ENCODE measurements at regions not wholly inside any gene's neighbourhood (a gene's known extent, or its start where the extent isn't known, plus 50 kb on each side); places are given as distances from the start of the nearest gene placed in this dataset.

DNA sequence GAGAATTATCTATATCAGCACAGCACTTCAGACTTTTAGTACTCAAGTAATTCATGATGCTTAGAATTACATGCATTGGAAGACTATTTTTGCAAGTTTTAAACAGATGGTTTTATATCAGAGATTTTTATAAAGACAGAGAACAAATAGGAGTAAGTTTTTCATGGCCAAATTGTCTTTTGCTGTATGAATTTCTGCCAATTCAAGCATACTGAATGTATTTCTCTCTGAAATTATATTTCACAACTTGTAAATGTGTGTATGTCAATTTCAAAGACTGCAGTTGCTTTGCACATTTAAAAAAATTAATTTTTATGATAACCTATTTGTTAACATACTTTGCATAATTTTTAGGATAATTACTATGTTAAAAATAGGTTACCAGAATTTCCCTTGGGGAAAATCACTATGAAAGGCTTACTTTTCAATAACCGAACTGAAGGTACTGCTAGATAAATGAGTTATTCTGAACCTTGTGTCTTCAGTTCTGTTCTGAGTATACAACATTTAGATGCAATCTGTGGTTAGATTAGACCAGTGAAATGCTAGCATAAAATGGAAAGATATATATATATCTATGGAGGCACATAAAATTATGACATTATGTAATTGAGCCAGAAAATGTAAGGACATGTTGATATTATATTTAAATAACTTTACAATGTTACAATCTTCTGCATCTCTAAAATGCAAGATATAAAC is 1344.2 kb upstream of the PABPC4L start (continued):
- TF ChIP-seq HMGXB4 (CRISPR knock-in tag; IDR thresholded peaks at IDR 0.05; ENCODE audit: borderline replicate concordance) (no peak), MAX (IDR thresholded peaks at IDR 0.05) (no peak)

- Histone ChIP-seq H3K4me1 (no peaks in the 10 kb centered on the region), H3K4me2 (no peak overlapping the region), H3K9me3 (no peaks in the 10 kb centered on the region), H3K27ac (no peak overlapping the region), H3K4me3 (no peak overlapping the region)
- CTCF ChIA-PET: interaction anchor here (0.6 kb wide), 1 partner anchor 152 kb away, joined by 3 read pairs; no protein-coding TSS in a partner anchor
- POLR2A ChIA-PET: no interaction called here
- TF ChIP-seq KDM1A (IDR thresholded peaks at IDR 0.05; ENCODE audit: low read depth) (no peak), NPAS2 (CRISPR knock-in tag; IDR thresholded peaks at IDR 0.05; ENCODE audit: borderline replicate concordance) (no peak), NR3C1 (IDR thresholded peaks at IDR 0.05) (no peak), ZFP36 (IDR thresholded peaks at IDR 0.05; ENCODE audit: borderline replicate concordance, partially characterized antibody) (no peak), SREBF2 (IDR thresholded peaks at IDR 0.05) (no peak), CHD2 (IDR thresholded peaks at IDR 0.05; ENCODE audit: low read length, partially characterized antibody) (no peak), HMGXB4 (CRISPR knock-in tag; IDR thresholded peaks at IDR 0.05; ENCODE audit: borderline replicate concordance) (no peak), POLR2AphosphoS2 (conservative IDR thresholded peaks at IDR 0.05; ENCODE audit: low read length) (no peak), SMC3 (IDR thresholded peaks at IDR 0.05) (no peak), REST (IDR thresholded peaks at IDR 0.05) (no peak), CEBPB (IDR thresholded peaks at IDR 0.05) (no peak), ELK1 (IDR thresholded peaks at IDR 0.05; ENCODE audit: low read depth, low read length) (no peak), ZSCAN20 (CRISPR knock-in tag; IDR thresholded peaks at IDR 0.05) (no peak), PHF8 (IDR thresholded peaks at IDR 0.05; ENCODE audit: borderline replicate concordance, low read depth) (no peak), MYC (IDR thresholded peaks at IDR 0.05; ENCODE audit: borderline replicate concordance, low read length) (no peak), JUN (IDR thresholded peaks at IDR 0.05) (no peak)
- TF ChIP-seq, protein P1, sequence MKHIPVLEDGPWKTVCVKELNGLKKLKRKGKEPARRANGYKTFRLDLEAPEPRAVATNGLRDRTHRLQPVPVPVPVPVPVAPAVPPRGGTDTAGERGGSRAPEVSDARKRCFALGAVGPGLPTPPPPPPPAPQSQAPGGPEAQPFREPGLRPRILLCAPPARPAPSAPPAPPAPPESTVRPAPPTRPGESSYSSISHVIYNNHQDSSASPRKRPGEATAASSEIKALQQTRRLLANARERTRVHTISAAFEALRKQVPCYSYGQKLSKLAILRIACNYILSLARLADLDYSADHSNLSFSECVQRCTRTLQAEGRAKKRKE (CRISPR knock-in tag; IDR thresholded peaks at IDR 0.05; ENCODE audit: low read depth): no peak
- DNase-seq (ENCODE audit: low read depth in 1 of 2, low spot score in 1 of 2): no peak
- ATAC-seq: no peak
- 57% methylated on average over 13 of the region's 13 CpGs for WGBS (ENCODE audit: missing lambda C conversion rate)
- no peak for FAIRE-seq
Measured at GRCh38 chr4:135538698-135539097, 1337.1 kb upstream of the PABPC4L start.

Measured in A549 (cell line).